ENCODE measurements at regions not wholly inside any gene's neighbourhood (a gene's known extent, or its start where the extent isn't known, plus 50 kb on each side); places are given as distances from the start of the nearest gene placed in this dataset.

DNA sequence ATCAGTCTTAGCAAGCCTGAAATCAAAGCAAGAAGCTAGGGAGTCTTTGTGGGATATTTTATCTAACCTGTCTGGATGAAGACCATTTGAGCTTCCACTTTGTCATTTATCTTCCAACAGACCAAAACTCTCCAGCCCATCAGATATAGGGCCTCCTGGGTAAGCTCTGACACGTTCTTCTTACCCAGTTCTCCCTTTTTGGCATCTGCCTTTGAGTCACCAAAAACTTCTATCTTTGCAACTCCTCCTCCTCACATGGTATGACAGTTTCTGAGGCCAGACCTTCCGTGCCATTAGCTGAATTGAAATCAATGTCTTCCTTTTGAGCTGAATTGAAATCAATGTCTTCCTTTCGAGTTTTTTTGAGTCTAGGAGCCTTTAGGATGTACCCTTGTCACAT lies 156.6 kb upstream of the SPRY4 start:
- no peak for DNase-seq (ENCODE audit: low read depth)
- no peak overlapping the region for H3K4me3 ChIP-seq (ENCODE audit: control insufficient read depth, low read depth, low read length)
- no peak for TF ChIP-seq CTCF (conservative IDR thresholded peaks at IDR 0.05; ENCODE audit: control insufficient read depth, insufficient read depth, low read depth, low read length)

DNA sequence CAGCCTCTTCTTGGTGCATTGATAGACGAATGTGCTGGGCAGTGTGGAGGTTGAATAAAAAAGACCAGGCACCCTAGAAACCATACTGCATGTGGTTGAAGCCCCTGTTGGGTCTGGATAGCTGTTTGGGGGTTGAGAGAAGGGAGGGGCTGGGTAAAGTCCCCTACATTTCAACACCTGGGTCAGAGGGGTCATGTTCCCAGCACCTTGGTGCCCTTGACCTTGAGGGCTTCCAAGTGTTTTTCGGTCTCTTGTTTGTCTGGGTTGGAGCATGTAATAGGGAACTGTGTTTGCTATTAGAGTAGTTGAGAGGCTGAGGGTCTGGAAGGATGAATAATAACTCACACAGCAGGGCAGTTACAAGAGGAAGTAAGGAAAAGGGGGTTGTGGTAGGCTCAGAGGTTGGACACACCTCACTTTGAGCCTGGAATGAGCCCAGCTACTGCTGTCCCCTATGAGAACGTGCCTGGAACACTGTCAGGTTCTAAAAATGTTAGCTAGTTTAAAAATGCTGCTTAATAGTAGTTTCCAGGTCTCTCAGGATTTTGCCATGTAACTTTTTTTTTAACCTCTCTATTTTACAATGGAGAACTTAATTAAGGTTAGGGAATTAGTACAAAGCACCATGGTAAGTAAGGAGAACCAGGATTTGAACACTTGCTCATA lies 155.2 kb upstream of the SPRY4 start:
- no peak for TF ChIP-seq CTCF (conservative IDR thresholded peaks at IDR 0.05; ENCODE audit: control insufficient read depth, insufficient read depth, low read depth, low read length)
- DNase-seq (ENCODE audit: low read depth) = no peak
- no peak overlapping the region for H3K4me3 ChIP-seq (ENCODE audit: control insufficient read depth, low read depth, low read length)

- H3K4me3 ChIP-seq (ENCODE audit: control insufficient read depth, low read depth, low read length) = no peak overlapping the region
- DNase-seq (ENCODE audit: low read depth) = no peak
- no peak for TF ChIP-seq CTCF (conservative IDR thresholded peaks at IDR 0.05; ENCODE audit: control insufficient read depth, insufficient read depth, low read depth, low read length)
These were observed 154.3 kb upstream of the SPRY4 start for GRCh38 chr5:142479150-142479549.

- H3K4me3 ChIP-seq (ENCODE audit: control insufficient read depth, low read depth, low read length) = no peak overlapping the region
- no peak for DNase-seq (ENCODE audit: low read depth)
- no peak for TF ChIP-seq CTCF (conservative IDR thresholded peaks at IDR 0.05; ENCODE audit: control insufficient read depth, insufficient read depth, low read depth, low read length)
These were observed 153.3 kb upstream of the SPRY4 start for GRCh38 chr5:142478113-142478512.

DNA sequence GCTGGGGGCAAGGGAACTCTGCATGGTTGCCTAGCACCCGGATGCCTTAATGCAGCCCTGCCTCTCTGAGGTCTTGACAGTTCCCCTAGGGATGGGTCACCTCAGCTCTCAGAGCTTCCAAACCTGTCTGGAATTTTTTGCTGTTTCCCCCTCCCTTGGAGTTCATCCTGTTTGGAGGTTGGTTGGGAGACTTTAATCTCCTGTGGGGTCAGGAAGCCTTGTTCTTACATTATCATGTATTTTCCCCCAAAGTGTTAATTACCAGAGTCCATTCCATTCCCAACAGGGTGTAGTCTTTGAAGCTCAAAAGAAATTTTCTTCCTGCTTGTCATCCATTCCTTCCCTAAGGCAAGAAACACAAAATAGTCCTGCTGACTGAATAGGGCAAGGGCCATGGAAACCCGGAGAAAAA lies 150.3 kb upstream of the SPRY4 start:
- TF ChIP-seq CTCF (conservative IDR thresholded peaks at IDR 0.05; ENCODE audit: control insufficient read depth, insufficient read depth, low read depth, low read length) = no peak
- no peak for DNase-seq (ENCODE audit: low read depth)
- H3K4me3 ChIP-seq (ENCODE audit: control insufficient read depth, low read depth, low read length) = no peak overlapping the region

- no peak for TF ChIP-seq CTCF (conservative IDR thresholded peaks at IDR 0.05; ENCODE audit: control insufficient read depth, insufficient read depth, low read depth, low read length)
- H3K4me3 ChIP-seq (ENCODE audit: control insufficient read depth, low read depth, low read length) = no peak overlapping the region
- DNase-seq (ENCODE audit: low read depth) = no peak
These were observed 149.7 kb upstream of the SPRY4 start for GRCh38 chr5:142474431-142475094.
